ENCODE measurements at regions not wholly inside any gene's neighbourhood (a gene's known extent, or its start where the extent isn't known, plus 50 kb on each side); places are given as distances from the start of the nearest gene placed in this dataset.

GRCh38 chr18:25669741-25670140 lies 317.8 kb upstream of the ZNF521 start:
- ATAC-seq (no peak), DNase-seq (no peak)
- TF ChIP-seq, protein P1, sequence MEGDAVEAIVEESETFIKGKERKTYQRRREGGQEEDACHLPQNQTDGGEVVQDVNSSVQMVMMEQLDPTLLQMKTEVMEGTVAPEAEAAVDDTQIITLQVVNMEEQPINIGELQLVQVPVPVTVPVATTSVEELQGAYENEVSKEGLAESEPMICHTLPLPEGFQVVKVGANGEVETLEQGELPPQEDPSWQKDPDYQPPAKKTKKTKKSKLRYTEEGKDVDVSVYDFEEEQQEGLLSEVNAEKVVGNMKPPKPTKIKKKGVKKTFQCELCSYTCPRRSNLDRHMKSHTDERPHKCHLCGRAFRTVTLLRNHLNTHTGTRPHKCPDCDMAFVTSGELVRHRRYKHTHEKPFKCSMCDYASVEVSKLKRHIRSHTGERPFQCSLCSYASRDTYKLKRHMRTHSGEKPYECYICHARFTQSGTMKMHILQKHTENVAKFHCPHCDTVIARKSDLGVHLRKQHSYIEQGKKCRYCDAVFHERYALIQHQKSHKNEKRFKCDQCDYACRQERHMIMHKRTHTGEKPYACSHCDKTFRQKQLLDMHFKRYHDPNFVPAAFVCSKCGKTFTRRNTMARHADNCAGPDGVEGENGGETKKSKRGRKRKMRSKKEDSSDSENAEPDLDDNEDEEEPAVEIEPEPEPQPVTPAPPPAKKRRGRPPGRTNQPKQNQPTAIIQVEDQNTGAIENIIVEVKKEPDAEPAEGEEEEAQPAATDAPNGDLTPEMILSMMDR (IDR thresholded peaks at IDR 0.05): no peak
- intact Hi-C loops (cut with micrococcal nuclease): no loop called here
- H3K36me3 ChIP-seq (ENCODE audit: control insufficient read depth, insufficient read depth, low read length): no peaks in the 10 kb centered on the region
- H3K4me1 ChIP-seq (ENCODE audit: control insufficient read depth, insufficient read depth, low read length): no peaks in the 10 kb centered on the region
- H3K27ac Mint-ChIP-seq: no peak overlapping the region
- no peak overlapping the region for H3K27ac ChIP-seq (ENCODE audit: low read length)
- no peaks in the 10 kb centered on the region for H3K27me3 Mint-ChIP-seq (ENCODE audit: low read depth in 2 of 2)
- 59% methylated on average over 3 of the region's 3 CpGs for WGBS (ENCODE audit: insufficient coverage)
- H3K9me3 Mint-ChIP-seq: peaks cover 2 to 3% of the 10 kb centered on the region in 2 donors
- no peaks in the 10 kb centered on the region for H3K4me1 Mint-ChIP-seq
- no peaks in the 10 kb centered on the region for H3K36me3 Mint-ChIP-seq
- no peaks in the 10 kb centered on the region for H3K9me3 ChIP-seq (ENCODE audit: control insufficient read depth, insufficient read depth, low read length)
- H3K4me3 ChIP-seq (ENCODE audit: low read length): no peak overlapping the region
- no peak overlapping the region for H3K4me3 Mint-ChIP-seq
- H3K27me3 ChIP-seq (ENCODE audit: control insufficient read depth, insufficient read depth, low read length): no peaks in the 10 kb centered on the region

DNA sequence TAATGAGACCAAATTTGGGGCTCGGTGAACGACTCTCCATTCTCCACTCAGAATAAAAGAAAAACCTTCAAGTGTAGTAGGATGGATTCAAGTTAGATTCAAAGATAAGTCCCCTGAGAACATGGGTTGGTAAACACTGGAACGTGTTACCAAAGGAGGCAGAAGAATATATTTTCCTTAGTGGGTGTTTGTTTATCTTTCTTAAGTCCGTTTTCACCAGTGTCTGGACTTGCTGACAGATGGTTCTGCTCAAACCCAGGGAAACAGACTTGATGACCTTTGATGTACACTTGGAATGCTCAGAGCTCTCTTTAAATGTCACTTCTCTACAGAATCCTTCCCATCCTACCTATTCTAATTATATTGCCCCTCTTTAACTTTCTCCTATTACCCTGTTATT lies 310.3 kb upstream of the ZNF521 start:
- intact Hi-C loops (cut with micrococcal nuclease): no loop called here
- DNase-seq (no peak), ATAC-seq (no peak)
- Histone ChIP-seq H3K27me3 (ENCODE audit: control insufficient read depth, insufficient read depth, low read length) (no peaks in the 10 kb centered on the region), H3K27ac (ENCODE audit: low read length) (no peak overlapping the region), H3K4me3 (ENCODE audit: low read length) (no peak overlapping the region), H3K4me1 (ENCODE audit: control insufficient read depth, insufficient read depth, low read length) (no peaks in the 10 kb centered on the region), H3K9me3 (ENCODE audit: control insufficient read depth, insufficient read depth, low read length) (no peaks in the 10 kb centered on the region), H3K36me3 (ENCODE audit: control insufficient read depth, insufficient read depth, low read length) (no peaks in the 10 kb centered on the region)
- peaks cover 0 to 6% of the 10 kb centered on the region in 2 donors for H3K27me3 Mint-ChIP-seq (ENCODE audit: low read depth in 2 of 2)
- no peak overlapping the region for H3K4me3 Mint-ChIP-seq
- H3K27ac Mint-ChIP-seq: no peak overlapping the region
- H3K4me1 Mint-ChIP-seq: peaks cover 0 to 4% of the 10 kb centered on the region in 2 donors
- H3K9me3 Mint-ChIP-seq: no peaks in the 10 kb centered on the region
- H3K36me3 Mint-ChIP-seq: no peaks in the 10 kb centered on the region
- TF ChIP-seq, protein P1 (IDR thresholded peaks at IDR 0.05): no peak
- 91% methylated on average over 4 of the region's 4 CpGs for WGBS (ENCODE audit: insufficient coverage)

DNA sequence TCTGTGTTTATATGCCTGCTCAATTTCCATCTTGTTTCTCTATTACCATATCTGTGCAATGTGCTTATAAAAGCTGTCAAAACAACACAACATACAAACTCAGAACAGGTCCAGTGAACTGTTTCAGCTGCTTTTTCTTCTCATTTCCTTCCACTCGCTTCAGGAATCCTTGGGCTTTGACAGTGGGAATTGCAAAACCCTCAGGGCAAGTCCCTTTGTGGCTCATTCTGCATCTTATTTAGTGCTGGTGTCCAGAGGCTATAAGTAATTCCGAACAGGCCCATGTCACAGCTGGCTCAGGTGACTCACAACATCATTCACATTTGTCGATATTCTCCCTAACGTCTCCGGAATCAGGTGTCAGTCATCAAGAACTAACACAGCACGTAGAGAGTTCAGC lies 309.9 kb upstream of the ZNF521 start:
- no peak overlapping the region for H3K27ac ChIP-seq (ENCODE audit: low read length)
- no peak for ATAC-seq
- H3K27me3 ChIP-seq (ENCODE audit: control insufficient read depth, insufficient read depth, low read length): no peaks in the 10 kb centered on the region
- WGBS (ENCODE audit: insufficient coverage): 86% methylated on average over 6 of the region's 6 CpGs
- Mint-ChIP-seq H3K27me3 (ENCODE audit: low read depth in 2 of 2) (peaks cover 0 to 6% of the 10 kb centered on the region in 2 donors), H3K4me3 (no peak overlapping the region), H3K4me1 (peaks cover 0 to 4% of the 10 kb centered on the region in 2 donors), H3K36me3 (no peaks in the 10 kb centered on the region), H3K27ac (no peak overlapping the region), H3K9me3 (no peaks in the 10 kb centered on the region)
- H3K9me3 ChIP-seq (ENCODE audit: control insufficient read depth, insufficient read depth, low read length): no peaks in the 10 kb centered on the region
- H3K4me1 ChIP-seq (ENCODE audit: control insufficient read depth, insufficient read depth, low read length): no peaks in the 10 kb centered on the region
- intact Hi-C loops (cut with micrococcal nuclease): no loop called here
- TF ChIP-seq, protein P1 (IDR thresholded peaks at IDR 0.05): no peak
- H3K4me3 ChIP-seq (ENCODE audit: low read length): no peak overlapping the region
- no peaks in the 10 kb centered on the region for H3K36me3 ChIP-seq (ENCODE audit: control insufficient read depth, insufficient read depth, low read length)
- no peak for DNase-seq

- no peak overlapping the region for H3K27ac Mint-ChIP-seq
- WGBS (ENCODE audit: insufficient coverage): 83% methylated on average over 6 of the region's 6 CpGs
Observed at GRCh38 chr18:25659541-25659940, 307.6 kb upstream of the ZNF521 start.

More at GRCh38 chr18:25659541-25659940, 307.6 kb upstream of the ZNF521 start:
- Histone ChIP-seq H3K4me3 (ENCODE audit: low read length) (no peak overlapping the region), H3K27ac (ENCODE audit: low read length) (no peak overlapping the region), H3K9me3 (ENCODE audit: control insufficient read depth, insufficient read depth, low read length) (no peaks in the 10 kb centered on the region), H3K4me1 (ENCODE audit: control insufficient read depth, insufficient read depth, low read length) (no peaks in the 10 kb centered on the region), H3K27me3 (ENCODE audit: control insufficient read depth, insufficient read depth, low read length) (peaks cover 2% of the 10 kb centered on the region), H3K36me3 (ENCODE audit: control insufficient read depth, insufficient read depth, low read length) (no peaks in the 10 kb centered on the region)
- Mint-ChIP-seq H3K9me3 (peaks cover 4% of the 10 kb centered on the region in 2 donors), H3K36me3 (peaks cover 12% of the 10 kb centered on the region), H3K27me3 (ENCODE audit: low read depth in 2 of 2) (peaks cover 0 to 18% of the 10 kb centered on the region in 2 donors), H3K4me3 (no peak overlapping the region), H3K4me1 (peaks cover 0 to 4% of the 10 kb centered on the region in 2 donors)
- TF ChIP-seq, protein P1 (IDR thresholded peaks at IDR 0.05): no peak
- DNase-seq (no peak), ATAC-seq (no peak)
- intact Hi-C loops (cut with micrococcal nuclease): no loop called here

Measured in natural killer cell (primary cell).